D721Med (cell line): ENCODE measurements at regions not wholly inside any gene's neighbourhood (a gene's known extent, or its start where the extent isn't known, plus 50 kb on each side); places are given as distances from the start of the nearest gene placed in this dataset.

ENCODE experiments used
- DNase-seq: peaks from one replicate; pipeline ENCODE4 v3.0.0; 2011; ENCODE audit warnings: low spot score; ENCODE audit not compliant: insufficient read length
- FAIRE-seq: peaks from 2 replicates; lab custom pipeline; 2011; peaks lifted over from hg19 to GRCh38; lab: Jason Lieb, UNC
- TF ChIP-seq, protein P1 (sequence below): IDR thresholded peaks from 2 replicates; pipeline ENCODE4 v1.5.1; 2012; ENCODE audit warnings: mild to moderate bottlenecking, control low read depth; ENCODE audit not compliant: insufficient read depth; ENCODE audit errors: missing control alignments

DNA sequence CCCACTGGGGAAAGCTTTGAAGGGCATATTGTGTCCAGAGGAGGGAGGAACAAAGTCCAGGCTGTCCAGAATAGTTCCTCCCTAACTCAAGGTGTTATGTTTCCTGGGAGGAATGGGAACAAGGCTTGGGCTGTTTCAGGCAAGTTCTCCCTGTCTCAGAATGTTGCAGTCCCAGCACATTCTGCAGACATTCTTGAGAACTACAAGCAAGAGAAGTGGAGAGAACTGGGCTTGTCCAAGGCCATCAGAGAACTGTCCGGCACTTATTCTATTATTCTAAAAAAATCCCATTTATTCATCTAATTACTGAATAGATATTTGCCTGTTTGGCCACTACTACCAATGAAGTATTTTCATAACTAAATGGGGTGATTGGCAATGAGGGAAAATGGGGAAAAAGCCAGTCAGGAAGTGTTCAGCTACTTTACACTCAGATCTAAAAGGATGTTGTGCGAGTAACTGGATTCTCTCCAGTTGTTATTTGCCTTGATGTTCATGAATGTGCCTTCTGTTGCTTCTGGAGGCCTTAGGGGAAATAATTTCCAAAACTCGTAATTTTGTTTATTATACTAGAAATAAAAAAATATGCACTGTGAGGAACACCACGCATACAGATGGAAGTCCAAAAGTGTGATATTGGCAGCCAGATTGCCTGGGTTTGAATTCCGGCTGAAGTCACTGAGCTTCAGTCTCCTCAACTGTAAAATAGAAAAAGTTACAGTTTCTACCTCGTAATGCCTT lies 300.1 kb upstream of the RND3 start:
- TF ChIP-seq, protein P1, sequence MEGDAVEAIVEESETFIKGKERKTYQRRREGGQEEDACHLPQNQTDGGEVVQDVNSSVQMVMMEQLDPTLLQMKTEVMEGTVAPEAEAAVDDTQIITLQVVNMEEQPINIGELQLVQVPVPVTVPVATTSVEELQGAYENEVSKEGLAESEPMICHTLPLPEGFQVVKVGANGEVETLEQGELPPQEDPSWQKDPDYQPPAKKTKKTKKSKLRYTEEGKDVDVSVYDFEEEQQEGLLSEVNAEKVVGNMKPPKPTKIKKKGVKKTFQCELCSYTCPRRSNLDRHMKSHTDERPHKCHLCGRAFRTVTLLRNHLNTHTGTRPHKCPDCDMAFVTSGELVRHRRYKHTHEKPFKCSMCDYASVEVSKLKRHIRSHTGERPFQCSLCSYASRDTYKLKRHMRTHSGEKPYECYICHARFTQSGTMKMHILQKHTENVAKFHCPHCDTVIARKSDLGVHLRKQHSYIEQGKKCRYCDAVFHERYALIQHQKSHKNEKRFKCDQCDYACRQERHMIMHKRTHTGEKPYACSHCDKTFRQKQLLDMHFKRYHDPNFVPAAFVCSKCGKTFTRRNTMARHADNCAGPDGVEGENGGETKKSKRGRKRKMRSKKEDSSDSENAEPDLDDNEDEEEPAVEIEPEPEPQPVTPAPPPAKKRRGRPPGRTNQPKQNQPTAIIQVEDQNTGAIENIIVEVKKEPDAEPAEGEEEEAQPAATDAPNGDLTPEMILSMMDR = no peak
- FAIRE-seq = no peak
- no peak for DNase-seq

DNA sequence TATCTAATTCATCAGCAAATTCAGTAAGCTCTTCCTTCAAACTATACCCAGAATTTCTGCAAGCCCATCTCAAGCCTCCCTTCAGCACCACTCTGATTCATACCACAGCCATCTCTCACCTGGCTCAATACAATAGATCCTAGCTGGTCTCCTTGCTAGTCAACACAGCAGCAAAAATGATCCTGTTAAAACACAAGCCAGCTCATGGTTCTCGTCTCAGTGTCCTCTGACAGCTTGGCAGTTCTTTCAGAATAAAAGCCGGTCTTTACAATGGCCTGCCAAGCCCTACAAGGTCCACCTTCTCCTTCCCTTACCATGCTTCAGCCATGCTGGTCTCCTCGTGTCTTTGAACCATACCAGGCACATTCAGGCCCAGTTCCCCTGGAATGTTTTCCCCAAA lies 296.9 kb upstream of the RND3 start:
- TF ChIP-seq, protein P1 = no peak
- DNase-seq (no peak), FAIRE-seq (no peak)

GRCh38 chr2:150783896-150784295 lies 296.4 kb upstream of the RND3 start:
- no peak for FAIRE-seq

DNA sequence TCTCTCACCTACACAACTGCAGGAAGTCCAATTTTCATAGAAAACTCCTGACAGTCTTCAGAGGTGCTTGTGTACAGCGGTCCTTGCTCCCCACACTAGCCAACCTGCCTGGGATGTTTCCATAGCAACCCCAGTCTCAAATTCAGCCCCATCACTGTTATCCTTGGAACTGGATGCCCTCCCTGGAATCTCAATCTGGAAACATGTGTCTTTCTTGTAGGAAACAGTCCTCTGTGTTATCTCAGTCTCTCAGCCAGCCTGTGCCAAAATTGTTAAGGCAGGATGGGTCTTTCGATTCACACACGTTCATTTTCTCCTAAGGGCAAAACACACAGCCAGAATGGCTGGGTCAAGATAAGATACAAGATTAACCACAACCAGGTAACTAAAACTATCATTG lies 295.5 kb upstream of the RND3 start:
- TF ChIP-seq, protein P1 = no peak
- FAIRE-seq (no peak), DNase-seq (no peak)

More at GRCh38 chr2:150783896-150784295, 296.4 kb upstream of the RND3 start:
- no peak for DNase-seq
- TF ChIP-seq, protein P1 = no peak

- FAIRE-seq (no peak), DNase-seq (no peak)
- TF ChIP-seq, protein P1 = no peak
Observed at GRCh38 chr2:150782613-150783012, 295.1 kb upstream of the RND3 start.

DNA sequence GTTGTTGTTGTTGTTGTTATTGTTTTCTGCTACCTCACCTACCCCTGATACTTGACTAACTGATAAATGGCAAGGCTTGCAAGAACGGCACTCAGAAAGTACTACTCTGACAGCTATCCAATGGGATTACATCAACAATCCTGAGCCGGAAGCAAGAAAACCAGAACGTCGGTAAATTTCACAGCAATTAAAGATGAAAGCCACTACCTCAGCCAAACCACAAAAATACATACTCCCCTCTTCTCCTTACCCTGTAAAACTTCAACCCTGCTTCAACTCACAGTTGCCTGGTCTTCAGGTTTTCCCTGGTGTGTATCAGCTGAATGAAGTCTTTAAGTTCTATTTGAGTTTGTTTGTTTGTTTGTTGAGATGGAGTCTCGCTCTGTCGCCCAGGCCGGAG lies 293.7 kb upstream of the RND3 start:
- no peak for DNase-seq
- FAIRE-seq = no peak
- TF ChIP-seq, protein P1 = no peak

GRCh38 chr2:150778828-150779227 lies 291.4 kb upstream of the RND3 start:
- no peak for FAIRE-seq
- DNase-seq = no peak
- TF ChIP-seq, protein P1 = no peak
